GM23338 (cell line): ENCODE measurements at regions not wholly inside any gene's neighbourhood (a gene's known extent, or its start where the extent isn't known, plus 50 kb on each side); places are given as distances from the start of the nearest gene placed in this dataset.

Source experiments
- ATAC-seq: fragments of 200-7000 bp; cut with Tn5 transposase; 3 replicates; pipeline ENCODE4 v1.9.1; 2020
- DNase-seq: peaks from one replicate; pipeline ENCODE4 v3.0.0-alpha.2; 2015; ENCODE audit warnings: low spot score
- H2AFZ ChIP-seq: fragments of 200-600 bp; sonication (generic); 2 replicates; pipeline ENCODE4 v1.8.0; 2016; ENCODE audit warnings: antibody characterized with exemption, mild to moderate bottlenecking, moderate library complexity
- H3F3A ChIP-seq: fragments of 200-600 bp; sonication (generic); replicated peaks from 2 replicates; pipeline ENCODE4 v1.8.0; 2017; ENCODE audit warnings: antibody characterized with exemption, mixed run types, low read depth
- H3K27ac ChIP-seq: fragments of 200-600 bp; sonication (generic); 2 replicates; pipeline ENCODE4 v1.6.1; 2016; ENCODE audit warnings: low read depth
- H3K27me3 ChIP-seq: fragments of 200-600 bp; sonication (generic); 2 replicates; pipeline ENCODE4 v1.8.0; 2016; ENCODE audit warnings: mild to moderate bottlenecking, mixed run types, moderate library complexity; ENCODE audit not compliant: insufficient read depth
- H3K36me3 ChIP-seq: fragments of 200-600 bp; sonication (generic); 2 replicates; pipeline ENCODE4 v1.8.0; 2016; ENCODE audit warnings: mild to moderate bottlenecking; ENCODE audit not compliant: insufficient read depth
- H3K4me1 ChIP-seq: fragments of 200-600 bp; sonication (generic); 2 replicates; pipeline ENCODE4 v1.8.0; 2016; ENCODE audit warnings: mild to moderate bottlenecking, moderate library complexity; ENCODE audit not compliant: insufficient read depth
- H3K4me2 ChIP-seq: fragments of 200-600 bp; sonication (generic); 2 replicates; pipeline ENCODE4 v1.7.1; 2017; ENCODE audit warnings: mixed run types
- H3K4me3 ChIP-seq: fragments of 200-600 bp; sonication (generic); 2 replicates; pipeline ENCODE4 v1.6.1; 2016; ENCODE audit warnings: mixed run types
- H3K79me2 ChIP-seq: fragments of 200-600 bp; sonication (generic); replicated peaks from 2 replicates; pipeline ENCODE4 v1.8.0; 2017; ENCODE audit warnings: mild to moderate bottlenecking; ENCODE audit not compliant: insufficient read depth
- H3K9me2 ChIP-seq: fragments of 200-600 bp; sonication (generic); 2 replicates; pipeline ENCODE4 v1.8.0; 2017; ENCODE audit not compliant: insufficient read depth
- H4K20me1 ChIP-seq: fragments of 200-600 bp; sonication (generic); replicated peaks from 2 replicates; pipeline ENCODE4 v1.8.0; 2017; ENCODE audit warnings: mild to moderate bottlenecking; ENCODE audit not compliant: insufficient read depth
- H3K27ac Mint-ChIP-seq: 2 replicates; pipeline ENCODE4 v1.8.0; 2020; ENCODE audit warnings: inconsistent platforms, mild to moderate bottlenecking, moderate library complexity, mixed read lengths
- H3K27me3 Mint-ChIP-seq: 3 replicates; pipeline ENCODE4 v1.8.0; 2022; ENCODE audit warnings: low read depth, mild to moderate bottlenecking, moderate library complexity, mixed read lengths, inconsistent platforms; ENCODE audit not compliant: insufficient read depth, poor library complexity
- H3K36me3 Mint-ChIP-seq: 3 replicates; pipeline ENCODE4 v1.8.0; 2021; ENCODE audit warnings: low read depth, mild to moderate bottlenecking, inconsistent platforms, moderate library complexity, mixed read lengths
- H3K4me1 Mint-ChIP-seq: 3 replicates; pipeline ENCODE4 v1.8.0; 2020; ENCODE audit warnings: mild to moderate bottlenecking, inconsistent platforms, mixed read lengths
- H3K4me3 Mint-ChIP-seq: 3 replicates; pipeline ENCODE4 v1.8.0; 2021; ENCODE audit warnings: moderate library complexity, mild to moderate bottlenecking, inconsistent platforms, mixed read lengths
- H3K9me3 Mint-ChIP-seq: 3 replicates; pipeline ENCODE4 v1.8.0; 2020; ENCODE audit warnings: moderate library complexity, mild to moderate bottlenecking, inconsistent platforms, mixed read lengths
- CTCF ChIP-seq, 2 experiments: fragments of 200-600 bp in 1 of 2; sonication (generic) in 1 of 2; conservative IDR thresholded peaks; 2 replicates each; pipeline versions ENCODE4 v1.5.1 to v1.6.1; 2016 to 2017; ENCODE audit warnings: antibody characterized with exemption in 2 of 2, low read depth in 2 of 2, mild to moderate bottlenecking in 2 of 2, moderate library complexity in 1 of 2
- ETS1 ChIP-seq: IDR thresholded peaks from 2 replicates; pipeline ENCODE4 v1.6.1; 2016; ENCODE audit warnings: antibody characterized with exemption
- EZH2 ChIP-seq: fragments of 200-600 bp; sonication (generic); IDR thresholded peaks from one replicate; pipeline ENCODE4 v1.8.0; 2017; ENCODE audit warnings: antibody characterized with exemption, mild to moderate bottlenecking, low read depth; ENCODE audit not compliant: unreplicated experiment
- EZH2phosphoT487 ChIP-seq: fragments of 200-600 bp; sonication (generic); IDR thresholded peaks from one replicate; pipeline ENCODE4 v1.8.1; 2018; ENCODE audit warnings: antibody characterized with exemption; ENCODE audit not compliant: unreplicated experiment
- POLR2AphosphoS5 ChIP-seq: IDR thresholded peaks from 2 replicates; pipeline ENCODE4 v1.6.1; 2016; ENCODE audit warnings: antibody characterized with exemption, low read depth
- REST ChIP-seq: IDR thresholded peaks from one replicate; pipeline ENCODE4 v1.6.1; 2018; ENCODE audit warnings: antibody characterized with exemption; ENCODE audit not compliant: unreplicated experiment
- ZNF462 ChIP-seq: fragments of 250-450 bp; sonication (Bioruptor Pico); IDR thresholded peaks from 2 replicates; pipeline ENCODE4 v1.5.0; 2020; ENCODE audit warnings: mild to moderate bottlenecking, moderate library complexity

- H3K4me1 ChIP-seq = no peaks in the 10 kb centered on the region
- peak; percentile 23 for DNase-seq
- H4K20me1 ChIP-seq = no peaks in the 10 kb centered on the region
- Mint-ChIP-seq H3K27ac (no peak overlapping the region), H3K4me1 (peaks cover 2% of the 10 kb centered on the region; the same call in 1 of the 3 replicates), H3K27me3 (peaks cover 3% of the 10 kb centered on the region), H3K4me3 (no peak overlapping the region), H3K36me3 (no peaks in the 10 kb centered on the region), H3K9me3 (peaks cover 4% of the 10 kb centered on the region; the same call in 1 of the 3 replicates)
- H3F3A ChIP-seq = no peaks in the 10 kb centered on the region
- no peak overlapping the region for H3K4me2 ChIP-seq
- H3K36me3 ChIP-seq = no peaks in the 10 kb centered on the region
- no peak overlapping the region for H2AFZ ChIP-seq
- no peaks in the 10 kb centered on the region for H3K9me2 ChIP-seq
- H3K79me2 ChIP-seq = no peaks in the 10 kb centered on the region
- H3K27ac ChIP-seq = no peak overlapping the region
- TF ChIP-seq EZH2phosphoT487 (no peak), CTCF (conservative IDR thresholded peaks at IDR 0.05; ENCODE audit: low read depth in 2 of 2) (0 out of 4 replicates have a peak, but pooled peaks of 1 of the 2 experiments have one; percentile 5), ETS1 (no peak), POLR2AphosphoS5 (no peak), REST (no peak), ZNF462 (CRISPR knock-in tag) (no peak), EZH2 (no peak)
- no peak overlapping the region for H3K4me3 ChIP-seq
- peak; percentile 74 for ATAC-seq
- H3K27me3 ChIP-seq = no peaks in the 10 kb centered on the region
Observed at GRCh38 chr17:79438058-79438457, 172.8 kb downstream of the RBFOX3 start.
